ENCODE measurements at regions not wholly inside any gene's neighbourhood (a gene's known extent, or its start where the extent isn't known, plus 50 kb on each side); places are given as distances from the start of the nearest gene placed in this dataset.

DNA sequence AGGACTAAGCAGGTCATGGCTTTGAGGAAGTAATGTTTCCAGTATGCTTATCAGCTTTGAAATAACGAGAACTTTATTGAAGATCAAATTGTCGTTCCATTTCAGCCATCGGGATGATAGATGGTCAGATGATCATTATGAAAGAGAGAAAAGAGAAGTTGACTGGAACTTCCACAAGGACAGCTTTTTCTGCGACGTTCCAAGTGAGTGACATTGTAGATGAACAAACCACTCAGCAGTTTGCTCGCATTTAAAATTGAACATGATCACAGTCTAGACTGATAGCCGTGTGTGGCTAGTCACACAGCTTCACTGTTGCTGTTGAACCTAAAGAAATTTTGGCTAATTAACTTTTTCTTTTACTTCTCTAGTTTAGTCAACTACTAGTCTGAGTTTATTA is 151.1 kb downstream of the TLR5 start:
- TF ChIP-seq EZH2phosphoT487 (IDR thresholded peaks at IDR 0.05; ENCODE audit: insufficient read depth, low read depth), result no peak
- no peak for TF ChIP-seq EZH2 (IDR thresholded peaks at IDR 0.05; ENCODE audit: insufficient read depth, poor library complexity, severe bottlenecking)
